GM08714 (cell line): ENCODE measurements at regions not wholly inside any gene's neighbourhood (a gene's known extent, or its start where the extent isn't known, plus 50 kb on each side); places are given as distances from the start of the nearest gene placed in this dataset.
"Not testable (repeated sequence)": the region's sequence is repeated elsewhere in the genome, so short reads cannot be mapped to it uniquely, and the experiment has no call there.

Source experiments
- H3K4me3 ChIP-seq: fragments of 200-500 bp; sonication (Bioruptor generic); 2 replicates; pipeline ENCODE4 v1.5.1; 2014; ENCODE audit warnings: mild to moderate bottlenecking, low read length, inconsistent platforms
- ZNF274 ChIP-seq: IDR thresholded peaks from 2 replicates; pipeline ENCODE4 v1.6.1; 2012; ENCODE audit warnings: mild to moderate bottlenecking, low read depth, low read length

- H3K4me3 ChIP-seq = no peak overlapping the region
- TF ChIP-seq ZNF274 = no peak
Measured at GRCh38 chr13:83009987-83010386, 872.3 kb downstream of the SLITRK1 start.

- H3K4me3 ChIP-seq = no peak overlapping the region
- no peak for TF ChIP-seq ZNF274
Measured at GRCh38 chr13:83008212-83008929, 873.9 kb downstream of the SLITRK1 start.

DNA sequence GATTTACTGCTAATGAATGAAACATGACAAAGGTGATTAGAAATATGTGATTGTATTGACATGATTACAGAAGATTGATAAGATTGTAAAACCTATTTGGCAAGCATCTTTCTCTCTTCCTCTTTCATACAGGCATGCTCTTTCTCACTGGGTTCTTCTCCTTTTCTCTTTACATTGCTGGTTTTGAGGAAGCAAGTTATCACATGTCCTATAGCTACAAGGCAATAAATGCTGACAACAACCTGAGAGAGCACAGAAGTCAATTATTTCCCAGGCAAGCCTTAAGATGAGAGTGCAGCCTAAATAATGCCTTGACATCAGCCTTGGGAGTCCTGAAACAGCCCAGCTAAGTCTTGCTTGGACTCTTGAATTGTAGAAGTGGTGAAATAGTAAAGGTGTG is 875.0 kb downstream of the SLITRK1 start:
- no peak overlapping the region for H3K4me3 ChIP-seq
- no peak for TF ChIP-seq ZNF274

- no peak for TF ChIP-seq ZNF274
- H3K4me3 ChIP-seq = no peak overlapping the region
Measured at GRCh38 chr13:83003185-83003584, 879.1 kb downstream of the SLITRK1 start.

DNA sequence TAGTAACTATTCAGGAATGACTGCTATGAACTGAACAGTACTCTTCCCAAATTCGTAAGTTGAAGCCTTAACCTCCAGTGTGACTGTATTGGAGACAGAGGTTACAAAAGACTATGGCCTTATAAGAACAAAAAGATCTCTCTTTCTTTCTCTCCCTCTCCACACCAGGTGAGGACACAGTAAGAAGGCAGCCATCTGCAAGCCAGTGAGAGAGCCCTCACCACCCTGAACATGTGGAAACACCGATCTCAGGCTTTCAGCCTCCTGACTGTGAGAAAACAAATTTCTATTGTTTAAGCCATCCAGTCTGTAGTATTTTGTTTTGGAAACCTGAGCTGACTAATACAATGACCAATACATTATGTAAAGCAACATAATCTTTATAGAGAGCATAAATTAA is 888.9 kb downstream of the SLITRK1 start:
- no peak for TF ChIP-seq ZNF274
- no peak overlapping the region for H3K4me3 ChIP-seq

DNA sequence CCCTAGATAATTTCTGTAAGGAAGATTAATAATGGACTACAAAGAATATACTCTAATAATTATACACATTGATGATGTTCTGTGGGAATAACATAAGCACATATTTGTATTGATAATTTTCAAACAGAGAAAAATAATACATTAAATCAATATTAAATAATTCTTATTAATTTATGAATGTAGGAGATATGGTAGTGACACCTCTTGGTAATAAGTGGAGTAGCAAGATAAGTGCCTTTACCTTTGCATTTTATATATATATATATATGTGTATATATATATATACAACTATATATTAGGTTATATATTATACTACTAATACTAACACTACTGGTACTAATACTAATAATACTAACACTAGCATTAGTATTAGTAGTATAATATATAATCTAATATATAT is 905.8 kb downstream of the SLITRK1 start:
- H3K4me3 ChIP-seq = no peak overlapping the region
- TF ChIP-seq ZNF274 = no peak

DNA sequence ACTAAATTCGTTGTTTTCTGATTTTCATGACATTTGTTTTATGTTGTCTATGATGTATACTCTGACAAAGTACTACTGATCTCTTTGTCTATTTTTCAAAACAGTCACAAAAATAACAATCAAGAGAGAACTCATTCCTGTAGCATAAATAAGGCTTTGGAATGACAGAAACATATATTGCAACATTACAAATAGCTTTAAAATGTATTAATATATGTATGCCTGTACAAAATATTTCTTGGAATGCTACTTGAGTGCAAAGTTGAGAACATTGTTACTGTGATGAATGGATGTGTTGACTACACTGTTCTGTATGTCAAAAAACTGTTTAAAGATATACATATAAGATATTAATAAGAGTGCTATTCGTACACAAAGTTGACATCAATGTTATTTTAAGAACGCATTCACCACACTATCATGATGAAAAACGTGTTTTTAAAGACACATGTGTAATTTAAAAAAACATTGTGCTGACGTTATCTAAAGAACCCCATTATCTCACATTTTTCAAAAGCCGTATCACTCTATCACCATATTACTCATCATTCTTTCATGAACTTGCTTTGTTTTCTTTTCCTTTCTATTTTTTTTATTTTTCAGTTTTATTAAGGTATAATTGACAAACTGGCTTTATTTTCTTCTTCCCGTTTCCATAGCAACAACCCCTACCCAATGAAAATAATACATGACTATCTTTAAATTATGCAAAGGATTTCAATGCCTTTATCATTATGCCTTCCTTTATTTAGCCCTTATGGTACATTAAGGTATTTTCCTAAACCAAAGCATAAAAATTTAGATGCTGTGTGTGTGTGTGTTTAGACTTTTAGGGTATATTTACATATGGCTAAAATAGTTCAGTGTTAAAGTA is 918.8 kb downstream of the SLITRK1 start:
- no peak overlapping the region for H3K4me3 ChIP-seq
- no peak for TF ChIP-seq ZNF274

- no peak for TF ChIP-seq ZNF274
- no peak overlapping the region for H3K4me3 ChIP-seq
Measured at GRCh38 chr13:82962397-82962796, 919.9 kb downstream of the SLITRK1 start.

- TF ChIP-seq ZNF274 = no peak
- no peak overlapping the region for H3K4me3 ChIP-seq
Measured at GRCh38 chr13:82961757-82962156, 920.5 kb downstream of the SLITRK1 start.

GRCh38 chr13:82952336-82952735 is 929.9 kb downstream of the SLITRK1 start:
- not testable (repeated sequence) for H3K4me3 ChIP-seq

GRCh38 chr13:82947683-82948082 is 934.6 kb downstream of the SLITRK1 start:
- no peak for TF ChIP-seq ZNF274
- H3K4me3 ChIP-seq = no peak overlapping the region

GRCh38 chr13:82947191-82947621 is 935.1 kb downstream of the SLITRK1 start:
- TF ChIP-seq ZNF274 = no peak
- no peak overlapping the region for H3K4me3 ChIP-seq

DNA sequence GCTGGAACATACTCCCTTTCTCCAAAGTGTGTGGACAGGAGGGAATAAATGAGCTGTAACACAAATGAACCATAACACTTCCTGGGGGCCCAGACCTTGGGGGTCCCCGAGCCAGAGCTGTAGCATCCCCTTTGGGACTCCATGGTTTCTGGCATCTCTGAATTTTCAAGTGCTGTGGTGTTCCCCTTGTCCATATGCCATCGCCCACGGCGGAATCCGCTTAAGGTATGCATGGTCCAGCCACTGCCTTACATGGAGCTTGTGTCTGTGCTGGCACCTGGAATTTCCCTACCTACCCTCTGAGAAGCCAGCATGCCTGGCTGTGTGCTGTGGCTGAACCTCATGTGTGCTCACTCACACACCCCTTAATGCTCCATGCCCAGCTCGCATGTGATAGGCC is 943.6 kb downstream of the SLITRK1 start:
- no peak for TF ChIP-seq ZNF274
- H3K4me3 ChIP-seq = no peak overlapping the region

DNA sequence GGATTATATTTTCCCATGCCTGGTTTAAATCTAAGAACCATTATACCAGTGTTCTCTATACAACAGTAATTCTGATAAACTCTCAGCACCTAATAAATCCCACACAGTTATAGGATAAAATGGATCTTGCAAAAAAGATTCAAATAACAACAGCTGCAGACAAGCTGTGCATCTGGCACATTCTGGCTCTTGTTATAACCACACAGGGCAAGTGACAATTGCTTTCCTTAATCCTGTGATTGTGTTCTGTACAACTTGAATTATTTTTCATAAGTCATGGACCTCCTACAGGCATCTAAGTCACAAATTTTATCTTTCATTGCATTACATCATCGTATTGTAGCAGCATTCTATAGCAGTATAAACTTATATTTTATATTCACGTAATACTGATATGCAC is 948.3 kb downstream of the SLITRK1 start:
- no peak overlapping the region for H3K4me3 ChIP-seq
- TF ChIP-seq ZNF274 = no peak

GRCh38 chr13:82925114-82925513 is 957.2 kb downstream of the SLITRK1 start:
- no peak for TF ChIP-seq ZNF274
- no peak overlapping the region for H3K4me3 ChIP-seq
